SU-DHL-6 (cell line): ENCODE measurements at regions not wholly inside any gene's neighbourhood (a gene's known extent, or its start where the extent isn't known, plus 50 kb on each side); places are given as distances from the start of the nearest gene placed in this dataset.

Experiments used
- CTCF ChIP-seq: fragments of 200-600 bp; sonication (generic); IDR thresholded peaks from one replicate; pipeline ENCODE4 v1.5.1; 2017; ENCODE audit warnings: antibody characterized with exemption, mild to moderate bottlenecking, low read length, moderate library complexity; ENCODE audit not compliant: insufficient read depth, poor library complexity, severe bottlenecking
- EZH2phosphoT487 ChIP-seq: fragments of 200-600 bp; sonication (generic), shearing (Covaris generic); conservative IDR thresholded peaks from 2 replicates; pipeline ENCODE4 v1.6.1; 2018; ENCODE audit warnings: mild to moderate bottlenecking, antibody characterized with exemption, low read length, moderate library complexity, mixed read lengths

- no peak for TF ChIP-seq CTCF
- no peak for TF ChIP-seq EZH2phosphoT487
These were observed 162.4 kb upstream of the ZNF608 start for GRCh38 chr5:124908581-124909451.
